Endothelial cell of umbilical vein (primary cell): ENCODE measurements at regions not wholly inside any gene's neighbourhood (a gene's known extent, or its start where the extent isn't known, plus 50 kb on each side); places are given as distances from the start of the nearest gene placed in this dataset.

Experiments
- EZH2 ChIP-seq: IDR thresholded peaks from 2 replicates; pipeline ENCODE4 v1.6.1; 2012; ENCODE audit warnings: borderline replicate concordance, low read depth, mild to moderate bottlenecking, moderate library complexity, low read length, inconsistent platforms; ENCODE audit not compliant: severe bottlenecking
- FOS ChIP-seq: IDR thresholded peaks from 2 replicates; pipeline ENCODE4 v1.6.1; 2011; ENCODE audit warnings: mild to moderate bottlenecking, low read length, moderate library complexity, borderline replicate concordance; ENCODE audit not compliant: insufficient read depth
- GATA2 ChIP-seq: IDR thresholded peaks from 2 replicates; pipeline ENCODE4 v1.7.0; 2011; ENCODE audit warnings: low read depth, mild to moderate bottlenecking, moderate library complexity, mixed read lengths, low read length; ENCODE audit not compliant: insufficient read length, insufficient read depth
- JUN ChIP-seq: IDR thresholded peaks from 2 replicates; pipeline ENCODE4 v1.6.1; 2011; ENCODE audit warnings: borderline replicate concordance, low read depth; ENCODE audit not compliant: insufficient read length, insufficient read depth
- MYC ChIP-seq: IDR thresholded peaks from one replicate; pipeline ENCODE4 v1.6.1; 2011; ENCODE audit warnings: mild to moderate bottlenecking, low read depth, low read length
- POLR2A ChIP-seq: IDR thresholded peaks from 2 replicates; pipeline ENCODE4 v1.6.1; 2012; ENCODE audit warnings: low read depth, mild to moderate bottlenecking, control low read depth, low read length
- POLR2AphosphoS5 ChIP-seq: IDR thresholded peaks from 2 replicates; pipeline ENCODE4 v1.6.1; 2012; ENCODE audit warnings: low read depth, mild to moderate bottlenecking, control low read depth, low read length, moderate library complexity; ENCODE audit not compliant: insufficient read depth
- TF ChIP-seq, protein P1 (sequence below), 2 donors: IDR thresholded peaks; 1 replicate in 1 of 2; 2 replicates in 1 of 2; pipeline ENCODE4 v1.5.1; 2011; ENCODE audit warnings: low read length in 2 of 2, mild to moderate bottlenecking in 2 of 2, moderate library complexity in 2 of 2, control low read depth in 1 of 2, inconsistent platforms in 1 of 2, low read depth in 1 of 2; ENCODE audit not compliant: insufficient read depth in 1 of 2; ENCODE audit errors: extremely low read depth in 1 of 2
- TF ChIP-seq, protein P2 (sequence below): IDR thresholded peaks from 2 replicates; pipeline ENCODE4 v1.6.1; 2011; ENCODE audit not compliant: insufficient read depth, insufficient read length

DNA sequence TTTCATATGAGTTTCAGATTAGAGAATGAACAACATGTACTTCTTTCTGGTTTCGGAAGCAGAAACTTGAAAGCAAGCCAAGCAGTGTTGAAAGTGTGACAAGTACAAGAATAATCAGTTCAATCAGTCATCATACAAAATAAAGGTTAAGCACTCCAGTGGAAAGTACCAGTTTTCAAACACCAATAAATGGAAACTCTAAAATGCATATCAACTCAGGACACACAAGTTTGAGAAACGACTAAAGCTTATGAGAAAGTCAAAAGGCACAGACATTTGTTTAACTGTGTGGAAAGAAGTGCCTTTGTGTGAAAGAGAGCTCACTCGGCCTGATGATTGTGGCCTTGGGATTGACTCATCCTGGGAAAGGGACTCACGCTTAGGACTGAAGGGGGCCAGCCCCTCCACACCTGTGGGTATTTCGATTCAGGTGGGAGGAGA is 60.6 kb upstream of the AKR1C1 start:
- TF ChIP-seq, protein P1, sequence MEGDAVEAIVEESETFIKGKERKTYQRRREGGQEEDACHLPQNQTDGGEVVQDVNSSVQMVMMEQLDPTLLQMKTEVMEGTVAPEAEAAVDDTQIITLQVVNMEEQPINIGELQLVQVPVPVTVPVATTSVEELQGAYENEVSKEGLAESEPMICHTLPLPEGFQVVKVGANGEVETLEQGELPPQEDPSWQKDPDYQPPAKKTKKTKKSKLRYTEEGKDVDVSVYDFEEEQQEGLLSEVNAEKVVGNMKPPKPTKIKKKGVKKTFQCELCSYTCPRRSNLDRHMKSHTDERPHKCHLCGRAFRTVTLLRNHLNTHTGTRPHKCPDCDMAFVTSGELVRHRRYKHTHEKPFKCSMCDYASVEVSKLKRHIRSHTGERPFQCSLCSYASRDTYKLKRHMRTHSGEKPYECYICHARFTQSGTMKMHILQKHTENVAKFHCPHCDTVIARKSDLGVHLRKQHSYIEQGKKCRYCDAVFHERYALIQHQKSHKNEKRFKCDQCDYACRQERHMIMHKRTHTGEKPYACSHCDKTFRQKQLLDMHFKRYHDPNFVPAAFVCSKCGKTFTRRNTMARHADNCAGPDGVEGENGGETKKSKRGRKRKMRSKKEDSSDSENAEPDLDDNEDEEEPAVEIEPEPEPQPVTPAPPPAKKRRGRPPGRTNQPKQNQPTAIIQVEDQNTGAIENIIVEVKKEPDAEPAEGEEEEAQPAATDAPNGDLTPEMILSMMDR (IDR thresholded peaks at IDR 0.05; ENCODE audit: extremely low read depth in 1 of 2, insufficient read depth in 1 of 2, low read depth in 1 of 2, low read length in 2 of 2) = no peak
- TF ChIP-seq EZH2 (no peak), POLR2A (no peak), MYC (no peak), POLR2AphosphoS5 (no peak), JUN (no peak), GATA2 (no peak), FOS (no peak)
- TF ChIP-seq, protein P2, sequence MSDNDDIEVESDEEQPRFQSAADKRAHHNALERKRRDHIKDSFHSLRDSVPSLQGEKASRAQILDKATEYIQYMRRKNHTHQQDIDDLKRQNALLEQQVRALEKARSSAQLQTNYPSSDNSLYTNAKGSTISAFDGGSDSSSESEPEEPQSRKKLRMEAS = no peak
